ENCODE measurements at regions not wholly inside any gene's neighbourhood (a gene's known extent, or its start where the extent isn't known, plus 50 kb on each side); places are given as distances from the start of the nearest gene placed in this dataset.
"Not testable (repeated sequence)": the region's sequence is repeated elsewhere in the genome, so short reads cannot be mapped to it uniquely, and the experiment has no call there.

DNA sequence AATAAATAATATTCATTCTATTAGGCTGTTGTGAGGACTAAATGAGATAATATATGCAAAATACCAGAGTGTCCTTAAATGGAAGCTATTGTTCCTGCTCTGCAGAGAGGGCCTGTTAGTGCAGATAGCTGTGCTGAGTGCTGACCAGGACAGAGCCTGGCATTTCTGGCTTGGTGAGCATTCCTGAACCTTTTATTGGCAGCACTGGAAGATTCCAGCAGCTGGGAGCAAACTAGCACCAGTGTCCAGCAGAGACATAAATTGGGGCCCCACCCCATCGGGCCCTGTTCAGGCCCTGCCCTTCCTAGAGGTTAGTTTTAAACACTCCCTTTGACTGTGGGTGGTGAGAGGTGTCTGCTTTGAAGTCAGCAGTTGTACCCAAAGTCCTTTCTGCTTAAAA, 85.9 kb upstream of the GADD45A start:
- no peak for DNase-seq (ENCODE audit: low read depth, low spot score)
- in situ Hi-C loops (cut with HindIII; ENCODE audit: low pct_unique_long_range_greater_than_20kb, low sequenced_read_pairs) = no loop called here

DNA sequence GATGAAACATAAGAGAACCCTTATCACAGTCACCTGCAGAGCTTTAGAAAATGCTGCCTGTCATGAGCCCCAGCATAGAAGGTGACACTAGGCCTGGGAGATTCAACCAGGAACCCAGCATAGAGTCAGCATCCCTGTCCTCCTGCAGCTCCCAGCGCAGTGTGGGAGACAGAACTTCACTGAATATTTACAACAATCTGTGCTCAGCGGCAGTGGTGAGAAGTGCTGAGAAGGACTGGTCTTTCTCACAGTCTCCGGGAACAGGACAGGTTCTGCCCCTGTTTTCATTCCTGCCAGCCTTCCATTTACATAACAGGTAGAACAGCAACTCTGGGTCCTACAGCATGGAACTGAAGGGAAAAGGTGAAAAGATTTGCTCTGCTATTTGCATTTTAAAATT, 83.5 kb upstream of the GADD45A start:
- no peak for DNase-seq (ENCODE audit: low read depth, low spot score)
- in situ Hi-C loops (cut with HindIII; ENCODE audit: low pct_unique_long_range_greater_than_20kb, low sequenced_read_pairs) = no loop called here

DNA sequence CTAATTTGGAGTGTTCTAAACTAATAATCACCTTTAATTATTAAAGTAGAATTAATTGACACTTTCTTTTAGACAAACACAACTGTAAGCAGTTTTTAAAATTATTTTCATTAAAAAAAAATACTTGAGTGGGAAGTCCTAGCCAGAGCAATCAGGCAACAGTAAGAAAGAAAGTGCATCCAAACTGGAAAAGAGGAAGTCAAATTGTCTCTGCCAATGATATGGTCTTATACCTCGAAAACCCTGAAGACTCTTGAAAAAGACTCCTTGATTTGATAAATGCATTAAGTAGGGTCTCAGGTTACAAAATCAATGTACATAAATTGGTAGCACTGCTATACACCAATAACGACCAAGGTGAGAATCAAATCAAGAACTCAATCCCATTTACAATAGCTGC, 83.0 kb upstream of the GADD45A start:
- no peak for DNase-seq (ENCODE audit: low read depth, low spot score)
- in situ Hi-C loops (cut with HindIII; ENCODE audit: low pct_unique_long_range_greater_than_20kb, low sequenced_read_pairs) = no loop called here

DNA sequence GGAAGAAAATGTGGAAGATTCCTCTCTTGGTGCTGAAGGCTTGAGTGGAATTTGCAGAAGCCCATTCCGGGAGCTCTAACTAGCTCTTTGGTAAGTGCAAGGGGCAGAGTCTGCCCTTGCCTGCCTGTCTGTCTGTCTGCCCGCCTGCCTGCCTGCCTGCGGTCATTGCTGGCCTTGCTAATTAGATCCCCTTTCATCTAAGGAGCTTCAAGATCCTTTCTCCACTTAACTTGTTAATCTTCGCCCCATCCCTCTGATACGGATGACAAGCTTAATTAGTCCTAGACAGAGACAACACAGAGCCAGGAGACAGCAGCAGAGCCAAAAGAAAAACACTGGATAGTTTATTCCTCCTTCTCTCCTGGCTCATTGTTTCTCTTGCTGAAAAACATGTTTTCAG, 80.2 kb upstream of the GADD45A start:
- in situ Hi-C loops (cut with HindIII; ENCODE audit: low pct_unique_long_range_greater_than_20kb, low sequenced_read_pairs) = no loop called here
- no peak for DNase-seq (ENCODE audit: low read depth, low spot score)

- DNase-seq (ENCODE audit: low read depth, low spot score) = no peak
- in situ Hi-C loops (cut with HindIII; ENCODE audit: low pct_unique_long_range_greater_than_20kb, low sequenced_read_pairs) = no loop called here
These were observed 79.7 kb upstream of the GADD45A start for GRCh38 chr1:67605209-67605780.

DNA sequence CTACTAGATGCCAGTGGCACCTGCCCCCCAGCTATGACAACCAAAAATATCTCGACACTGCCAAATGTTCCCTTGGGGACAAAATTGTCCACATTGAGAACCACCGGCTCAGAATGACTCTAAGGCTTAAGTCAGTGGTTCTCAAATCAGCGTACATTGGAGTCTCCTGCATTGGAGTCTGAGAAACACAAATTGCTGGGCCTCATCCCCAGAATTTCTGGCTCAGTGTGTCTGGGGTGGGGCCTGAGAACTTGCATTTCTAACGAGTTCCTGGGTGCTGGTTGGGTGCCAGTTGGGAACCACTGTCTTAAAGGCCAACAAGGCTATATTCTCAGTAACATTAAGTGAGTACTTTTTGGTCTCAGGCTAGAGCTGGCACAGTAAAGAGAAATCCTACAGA, 77.7 kb upstream of the GADD45A start:
- no peak for DNase-seq (ENCODE audit: low read depth, low spot score)
- in situ Hi-C loops (cut with HindIII; ENCODE audit: low pct_unique_long_range_greater_than_20kb, low sequenced_read_pairs) = no loop called here

DNA sequence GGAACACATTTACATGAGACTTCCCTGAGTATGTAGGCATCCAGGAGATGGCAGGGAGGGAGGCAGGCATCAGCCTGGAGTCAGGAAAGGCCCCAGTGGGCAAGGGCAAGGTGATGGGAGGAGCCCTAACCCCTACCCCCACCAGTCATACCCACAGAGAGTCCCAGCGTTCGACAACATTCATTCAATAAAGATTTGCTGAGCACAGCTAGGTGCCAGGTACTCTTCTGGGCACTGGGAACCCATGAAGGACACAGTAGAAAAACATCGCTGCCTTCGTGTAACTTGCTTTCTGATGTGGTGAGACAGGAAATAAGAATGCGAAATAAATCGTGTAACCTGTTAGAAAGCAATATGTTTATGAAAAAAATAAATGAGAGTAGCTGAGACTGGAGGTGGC, 77.3 kb upstream of the GADD45A start:
- DNase-seq (ENCODE audit: low read depth, low spot score) = no peak
- in situ Hi-C loops (cut with HindIII; ENCODE audit: low pct_unique_long_range_greater_than_20kb, low sequenced_read_pairs) = no loop called here

- DNase-seq (ENCODE audit: low read depth, low spot score) = no peak
- in situ Hi-C loops (cut with HindIII; ENCODE audit: low pct_unique_long_range_greater_than_20kb, low sequenced_read_pairs) = no loop called here
These were observed 76.1 kb upstream of the GADD45A start for GRCh38 chr1:67608661-67609576.

DNA sequence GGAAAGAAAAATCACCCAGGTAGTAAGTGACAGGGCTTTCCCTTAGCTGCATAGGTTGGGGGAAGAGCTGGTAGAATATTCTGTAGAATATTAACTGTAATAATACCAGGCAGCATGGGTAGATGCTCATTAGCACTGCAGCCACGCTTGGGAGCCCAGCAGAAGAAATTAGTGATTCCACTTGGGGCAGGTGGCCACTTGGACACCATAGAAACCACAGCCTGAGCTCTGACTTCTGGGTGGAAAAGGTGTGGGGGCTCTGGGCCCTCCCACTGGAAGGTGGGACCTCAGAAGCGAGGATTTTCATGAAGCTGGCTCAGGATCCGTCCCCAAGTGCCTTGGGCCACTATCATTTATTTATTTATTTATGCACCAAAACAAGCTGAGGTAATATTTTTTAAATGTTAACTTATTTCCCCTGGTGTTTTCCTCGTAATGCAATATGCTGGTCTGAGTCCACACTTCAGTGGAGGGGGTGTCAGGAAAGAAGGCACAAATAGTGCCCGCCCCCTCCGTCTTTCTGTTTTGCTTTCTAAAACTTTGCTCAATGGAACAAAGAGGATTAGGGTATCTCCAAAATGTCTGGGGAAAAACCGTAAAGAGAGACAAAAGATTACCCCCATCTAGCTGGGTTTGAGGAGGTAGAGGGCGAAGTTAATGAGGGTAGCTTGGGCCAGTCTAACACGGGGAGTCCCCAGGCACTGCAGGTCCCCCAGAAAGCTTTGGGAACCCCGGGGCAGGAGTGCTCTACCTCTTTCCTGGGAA, 75.2 kb upstream of the GADD45A start:
- in situ Hi-C loops (cut with HindIII; ENCODE audit: low pct_unique_long_range_greater_than_20kb, low sequenced_read_pairs) = no loop called here

DNA sequence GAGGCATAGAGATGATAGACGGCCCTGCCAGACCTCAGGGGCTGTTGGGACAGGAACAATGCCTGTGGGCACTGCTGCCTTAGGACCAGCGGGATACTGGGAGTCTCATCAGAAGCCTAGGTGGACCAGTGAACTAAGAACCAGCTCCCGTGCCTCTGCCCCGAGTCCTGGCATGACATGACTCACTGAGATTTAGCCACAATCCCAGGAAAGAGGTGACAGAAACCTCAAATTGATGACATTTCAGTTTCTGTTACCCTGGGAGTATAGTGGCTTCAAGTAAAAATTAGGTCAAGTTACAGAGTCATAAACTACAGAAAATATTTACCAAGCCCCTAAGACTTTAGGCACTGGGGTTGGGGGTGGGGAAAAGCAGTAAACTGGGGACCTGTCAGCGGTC, 74.6 kb upstream of the GADD45A start:
- in situ Hi-C loops (cut with HindIII; ENCODE audit: low pct_unique_long_range_greater_than_20kb, low sequenced_read_pairs) = no loop called here
- DNase-seq (ENCODE audit: low read depth, low spot score) = no peak

More for the DNA sequence above, 75.2 kb upstream of the GADD45A start:
- DNase-seq (ENCODE audit: low read depth, low spot score) = no peak

- in situ Hi-C loops (cut with HindIII; ENCODE audit: low pct_unique_long_range_greater_than_20kb, low sequenced_read_pairs) = no loop called here
- no peak for DNase-seq (ENCODE audit: low read depth, low spot score)
These were observed 73.2 kb upstream of the GADD45A start for GRCh38 chr1:67611846-67612245.

- no peak for DNase-seq (ENCODE audit: low read depth, low spot score)
- in situ Hi-C loops (cut with HindIII; ENCODE audit: low pct_unique_long_range_greater_than_20kb, low sequenced_read_pairs) = no loop called here
These were observed 72.2 kb upstream of the GADD45A start for GRCh38 chr1:67612788-67613241.

- in situ Hi-C loops (cut with HindIII; ENCODE audit: low pct_unique_long_range_greater_than_20kb, low sequenced_read_pairs); DNase-seq (ENCODE audit: low read depth, low spot score): not testable (repeated sequence)
These were observed 71.5 kb upstream of the GADD45A start for GRCh38 chr1:67613479-67613878.

- in situ Hi-C loops (cut with HindIII; ENCODE audit: low pct_unique_long_range_greater_than_20kb, low sequenced_read_pairs) = no loop called here
- no peak for DNase-seq (ENCODE audit: low read depth, low spot score)
These were observed 70.5 kb upstream of the GADD45A start for GRCh38 chr1:67614511-67614934.

DNA sequence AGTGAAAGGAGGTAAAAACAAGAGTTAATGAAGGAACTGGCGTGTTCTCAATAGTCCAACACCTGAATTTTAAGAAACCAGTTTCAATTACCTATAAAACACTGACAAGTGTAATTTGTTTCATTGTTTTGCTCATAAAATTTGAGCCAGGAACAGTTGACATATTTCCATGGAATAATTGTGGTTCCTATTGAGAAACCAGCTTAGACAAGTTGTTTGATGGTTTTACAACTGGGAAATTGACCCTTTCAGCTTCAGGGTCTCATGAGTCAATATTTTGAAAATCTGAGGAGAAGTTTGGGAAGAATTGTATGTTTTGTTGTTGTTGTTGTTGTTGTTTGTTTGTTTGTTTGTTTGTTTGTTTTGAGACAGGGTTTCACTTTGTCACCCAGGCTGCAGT, 69.1 kb upstream of the GADD45A start:
- DNase-seq (ENCODE audit: low read depth, low spot score) = no peak
- in situ Hi-C loops (cut with HindIII; ENCODE audit: low pct_unique_long_range_greater_than_20kb, low sequenced_read_pairs) = no loop called here

- no peak for DNase-seq (ENCODE audit: low read depth, low spot score)
These were observed 68.5 kb upstream of the GADD45A start for GRCh38 chr1:67616394-67616985.

GRCh38 chr1:67618285-67619018, 66.5 kb upstream of the GADD45A start:
- in situ Hi-C loops (cut with HindIII; ENCODE audit: low pct_unique_long_range_greater_than_20kb, low sequenced_read_pairs) = no loop called here
- DNase-seq (ENCODE audit: low read depth, low spot score) = no peak

More at GRCh38 chr1:67616394-67616985, 68.5 kb upstream of the GADD45A start:
- in situ Hi-C loops (cut with HindIII; ENCODE audit: low pct_unique_long_range_greater_than_20kb, low sequenced_read_pairs) = no loop called here

Data from SK-MEL-5 (cell line).